Neural progenitor cell (in vitro differentiated cells): ENCODE measurements at regions not wholly inside any gene's neighbourhood (a gene's known extent, or its start where the extent isn't known, plus 50 kb on each side); places are given as distances from the start of the nearest gene placed in this dataset.

ENCODE experiments used
- DNase-seq: peaks from one replicate; pipeline ENCODE4 v3.0.0-alpha.2; 2016; ENCODE audit warnings: low spot score
- H2AFZ ChIP-seq: fragments of 200-600 bp; sonication (generic); replicated peaks from 2 replicates; pipeline ENCODE4 v1.6.1; 2016; ENCODE audit warnings: antibody characterized with exemption
- H3F3A ChIP-seq: fragments of 200-600 bp; sonication (generic); 2 replicates; pipeline ENCODE4 v1.6.1; 2016; ENCODE audit warnings: antibody characterized with exemption, low read depth
- H3K27ac ChIP-seq: fragments of 200-600 bp; sonication (generic); 2 replicates; pipeline ENCODE4 v1.5.1; 2016; ENCODE audit warnings: mild to moderate bottlenecking
- H3K27me3 ChIP-seq: fragments of 200-600 bp; sonication (generic); 2 replicates; pipeline ENCODE4 v1.6.1; 2016; ENCODE audit warnings: mild to moderate bottlenecking, moderate library complexity
- H3K36me3 ChIP-seq: fragments of 200-600 bp; sonication (generic); 2 replicates; pipeline ENCODE4 v1.5.1; 2016
- H3K4me1 ChIP-seq: fragments of 200-600 bp; sonication (generic); 2 replicates; pipeline ENCODE4 v1.6.1; 2016; ENCODE audit warnings: mixed run types
- H3K4me2 ChIP-seq: fragments of 200-600 bp; sonication (generic); 2 replicates; pipeline ENCODE4 v1.6.1; 2016
- H3K4me3 ChIP-seq: fragments of 200-600 bp; sonication (generic); 2 replicates; pipeline ENCODE4 v1.5.1; 2016
- H3K79me2 ChIP-seq: fragments of 200-600 bp; sonication (generic); 2 replicates; pipeline ENCODE4 v1.6.1; 2016; ENCODE audit warnings: low read depth
- H3K9ac ChIP-seq: fragments of 200-600 bp; sonication (generic); 2 replicates; pipeline ENCODE4 v1.6.1; 2016
- H3K9me3 ChIP-seq: fragments of 200-600 bp; sonication (generic); 2 replicates; pipeline ENCODE4 v1.5.1; 2016; ENCODE audit warnings: low read depth
- H4K20me1 ChIP-seq: fragments of 200-600 bp; sonication (generic); 2 replicates; pipeline ENCODE4 v1.6.1; 2016; ENCODE audit warnings: low read depth
- H3K27ac Mint-ChIP-seq: 3 replicates; pipeline ENCODE4 v1.8.0; 2021; ENCODE audit warnings: mixed read lengths
- H3K27me3 Mint-ChIP-seq: 2 replicates; pipeline ENCODE4 v1.8.0; 2022; ENCODE audit warnings: low read depth, mild to moderate bottlenecking, inconsistent platforms, moderate library complexity, mixed read lengths; ENCODE audit not compliant: insufficient read depth
- H3K36me3 Mint-ChIP-seq: 3 replicates; pipeline ENCODE4 v1.8.0; 2021; ENCODE audit warnings: mixed read lengths
- H3K4me1 Mint-ChIP-seq: 3 replicates; pipeline ENCODE4 v1.8.0; 2021; ENCODE audit warnings: mixed read lengths
- H3K4me3 Mint-ChIP-seq: 3 replicates; pipeline ENCODE4 v1.8.0; 2021; ENCODE audit warnings: mild to moderate bottlenecking, moderate library complexity, mixed read lengths
- H3K9me3 Mint-ChIP-seq: 3 replicates; pipeline ENCODE4 v1.8.0; 2020; ENCODE audit warnings: mixed read lengths
- CTCF ChIP-seq: fragments of 200-600 bp; sonication (generic); IDR thresholded peaks from 2 replicates; pipeline ENCODE4 v1.5.1; 2017; ENCODE audit warnings: antibody characterized with exemption, mild to moderate bottlenecking
- EZH2 ChIP-seq: fragments of 200-600 bp; sonication (generic); IDR thresholded peaks from 2 replicates; pipeline ENCODE4 v1.6.1; 2017; ENCODE audit warnings: antibody characterized with exemption, mild to moderate bottlenecking, moderate library complexity
- EZH2phosphoT487 ChIP-seq: fragments of 200-600 bp; sonication (generic); IDR thresholded peaks from 2 replicates; pipeline ENCODE4 v1.6.1; 2017; ENCODE audit warnings: antibody characterized with exemption

DNA sequence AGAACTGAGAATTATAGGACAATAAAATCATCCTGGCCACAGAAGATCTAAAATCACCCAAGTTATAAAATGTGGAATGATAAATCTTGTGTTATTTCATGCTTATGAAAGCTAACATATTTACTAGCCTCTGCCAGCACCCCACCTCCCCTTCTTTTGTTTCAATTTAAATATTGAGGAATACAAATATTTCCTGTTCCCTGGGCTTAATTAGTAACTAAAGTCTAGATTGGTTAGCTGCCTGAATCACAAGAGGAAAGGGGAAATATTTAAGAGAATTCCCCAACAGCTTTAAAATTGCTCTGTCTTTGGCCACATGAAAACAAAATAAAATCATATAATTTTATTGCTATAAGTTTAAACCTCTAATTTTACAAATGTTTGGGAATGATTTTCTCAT is 287.0 kb downstream of the PRELID2 start:
- no peaks in the 10 kb centered on the region for H3K79me2 ChIP-seq
- no peak overlapping the region for H3K27ac ChIP-seq
- no peaks in the 10 kb centered on the region for H3K4me1 Mint-ChIP-seq
- H3K4me3 Mint-ChIP-seq, result no peak overlapping the region
- H3K9ac ChIP-seq, result no peak overlapping the region
- no peaks in the 10 kb centered on the region for H3K27me3 Mint-ChIP-seq
- no peaks in the 10 kb centered on the region for H4K20me1 ChIP-seq
- no peaks in the 10 kb centered on the region for H3K9me3 ChIP-seq
- H3F3A ChIP-seq, result no peaks in the 10 kb centered on the region
- H3K9me3 Mint-ChIP-seq, result no peaks in the 10 kb centered on the region
- H3K36me3 ChIP-seq, result no peaks in the 10 kb centered on the region
- H3K27ac Mint-ChIP-seq, result no peak overlapping the region
- TF ChIP-seq CTCF (no peak), EZH2phosphoT487 (no peak), EZH2 (no peak)
- H3K4me2 ChIP-seq, result no peak overlapping the region
- DNase-seq, result no peak
- no peaks in the 10 kb centered on the region for H3K36me3 Mint-ChIP-seq
- no peaks in the 10 kb centered on the region for H3K27me3 ChIP-seq
- no peak overlapping the region for H2AFZ ChIP-seq
- no peak overlapping the region for H3K4me3 ChIP-seq
- H3K4me1 ChIP-seq, result peaks cover 4% of the 10 kb centered on the region

DNA sequence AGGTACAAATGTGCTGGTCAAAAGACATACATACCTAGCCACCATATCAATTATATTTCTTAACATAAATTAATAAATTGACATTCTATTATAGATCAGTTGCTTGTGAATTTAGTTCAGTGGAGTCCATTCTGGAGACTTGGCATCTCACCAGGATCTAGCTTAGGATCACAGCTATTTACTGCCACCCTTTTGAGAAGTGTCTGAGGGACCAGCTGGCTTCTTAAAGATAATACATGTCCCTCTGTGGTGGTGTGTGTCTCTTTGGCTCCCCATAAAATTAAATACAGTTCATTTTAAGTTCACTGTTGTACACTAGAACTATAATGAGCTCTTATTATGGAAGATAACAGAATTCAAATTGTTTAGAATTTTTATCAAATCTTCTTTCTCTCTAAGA is 290.7 kb downstream of the PRELID2 start:
- TF ChIP-seq EZH2phosphoT487 (no peak), EZH2 (no peak), CTCF (no peak)
- Mint-ChIP-seq H3K9me3 (no peaks in the 10 kb centered on the region), H3K27me3 (no peaks in the 10 kb centered on the region), H3K36me3 (no peaks in the 10 kb centered on the region), H3K27ac (no peak overlapping the region), H3K4me1 (no peaks in the 10 kb centered on the region), H3K4me3 (no peak overlapping the region)
- Histone ChIP-seq H2AFZ (no peak overlapping the region), H3K27ac (no peak overlapping the region), H3K9me3 (no peaks in the 10 kb centered on the region), H3K4me2 (no peak overlapping the region), H3F3A (no peaks in the 10 kb centered on the region), H3K9ac (no peak overlapping the region), H3K79me2 (no peaks in the 10 kb centered on the region), H3K36me3 (no peaks in the 10 kb centered on the region), H3K4me1 (peaks cover 17% of the 10 kb centered on the region), H3K27me3 (no peaks in the 10 kb centered on the region), H3K4me3 (no peak overlapping the region), H4K20me1 (no peaks in the 10 kb centered on the region)
- DNase-seq, result no peak

GRCh38 chr5:145543968-145544367 is 291.2 kb downstream of the PRELID2 start:
- H3F3A ChIP-seq, result no peaks in the 10 kb centered on the region
- Mint-ChIP-seq H3K4me3 (no peak overlapping the region), H3K27ac (no peak overlapping the region), H3K4me1 (no peaks in the 10 kb centered on the region), H3K36me3 (no peaks in the 10 kb centered on the region), H3K9me3 (no peaks in the 10 kb centered on the region), H3K27me3 (no peaks in the 10 kb centered on the region)
- H3K9me3 ChIP-seq, result no peaks in the 10 kb centered on the region
- peaks cover 17% of the 10 kb centered on the region for H3K4me1 ChIP-seq
- H3K36me3 ChIP-seq, result no peaks in the 10 kb centered on the region
- H3K27me3 ChIP-seq, result no peaks in the 10 kb centered on the region
- no peak overlapping the region for H3K4me2 ChIP-seq
- H3K27ac ChIP-seq, result no peak overlapping the region
- no peak overlapping the region for H3K9ac ChIP-seq
- no peak overlapping the region for H3K4me3 ChIP-seq
- no peaks in the 10 kb centered on the region for H4K20me1 ChIP-seq
- no peaks in the 10 kb centered on the region for H3K79me2 ChIP-seq
- TF ChIP-seq EZH2, result no peak
- TF ChIP-seq CTCF, result no peak
- no peak for TF ChIP-seq EZH2phosphoT487
- no peak for DNase-seq
- no peak overlapping the region for H2AFZ ChIP-seq

DNA sequence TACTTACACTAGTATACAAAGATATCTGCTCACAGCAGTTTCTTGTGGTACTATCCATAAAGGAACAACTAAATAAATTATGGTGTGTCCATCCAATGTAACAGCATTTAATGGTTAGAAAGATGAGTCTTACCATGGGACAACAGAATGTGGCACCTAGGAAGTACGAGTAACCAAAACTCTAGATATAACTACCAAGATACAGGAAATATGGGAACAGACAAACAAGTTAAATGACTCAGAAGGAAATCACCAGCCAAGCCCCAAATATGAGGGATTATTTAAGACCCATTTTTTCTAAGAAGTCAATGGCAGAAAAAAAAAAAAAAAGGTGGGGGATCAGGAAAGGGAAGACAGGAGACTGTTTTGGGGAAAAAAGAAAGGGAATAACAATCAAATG is 294.8 kb downstream of the PRELID2 start:
- Histone ChIP-seq H3K27me3 (no peaks in the 10 kb centered on the region), H3K4me3 (no peak overlapping the region), H3K9ac (no peak overlapping the region), H3F3A (no peaks in the 10 kb centered on the region), H3K4me2 (no peak overlapping the region), H3K79me2 (no peaks in the 10 kb centered on the region), H3K9me3 (no peaks in the 10 kb centered on the region), H3K4me1 (peaks cover 17% of the 10 kb centered on the region), H3K27ac (no peak overlapping the region), H3K36me3 (no peaks in the 10 kb centered on the region), H2AFZ (no peak overlapping the region), H4K20me1 (no peaks in the 10 kb centered on the region)
- DNase-seq, result no peak
- no peak overlapping the region for H3K27ac Mint-ChIP-seq
- H3K4me1 Mint-ChIP-seq, result no peaks in the 10 kb centered on the region
- H3K9me3 Mint-ChIP-seq, result peaks cover 11% of the 10 kb centered on the region
- TF ChIP-seq EZH2 (no peak), CTCF (no peak), EZH2phosphoT487 (no peak)
- no peaks in the 10 kb centered on the region for H3K36me3 Mint-ChIP-seq
- H3K27me3 Mint-ChIP-seq, result no peaks in the 10 kb centered on the region
- H3K4me3 Mint-ChIP-seq, result no peak overlapping the region
